PC-3 (cell line): ENCODE measurements at regions not wholly inside any gene's neighbourhood (a gene's known extent, or its start where the extent isn't known, plus 50 kb on each side); places are given as distances from the start of the nearest gene placed in this dataset.

Source experiments
- ATAC-seq: fragments of 200-7000 bp; cut with Tn5 transposase; 2 replicates; pipeline ENCODE4 v1.9.1; 2020; ENCODE audit warnings: mild to moderate bottlenecking, moderate library complexity
- BruUV-seq: library from RNA; stranded (reverse); fragments of 400-500 nt; replicated peaks from 2 replicates; lab custom pipeline; 2021; lab: Mats Ljungman, UMichigan
- CTCF ChIA-PET: fragments of 300-600 bp; sonication (Branson Sonifier 250); formaldehyde crosslinking; loops from one replicate; lab custom pipeline; 2022; ENCODE audit warnings: antibody characterized with exemption; lab: Charles Lee
- POLR2A ChIA-PET: fragments of 300-600 bp; sonication (Branson Sonifier 250); formaldehyde crosslinking; loops from one replicate; lab custom pipeline; 2022; ENCODE audit warnings: antibody characterized with exemption; ENCODE audit not compliant: unreplicated experiment; lab: Charles Lee
- DNase-seq: peaks from one replicate; pipeline ENCODE4 v3.0.0-alpha.2; 2015
- H2AFZ ChIP-seq: fragments of 300-600 bp; sonication (generic); 2 replicates; pipeline ENCODE4 v1.6.0; 2016; ENCODE audit warnings: antibody characterized with exemption, low read length
- H3F3A ChIP-seq: fragments of 300-600 bp; sonication (generic); one replicate; pipeline ENCODE4 v1.6.0; 2017; ENCODE audit warnings: antibody characterized with exemption, low read length, control low read depth, mild to moderate bottlenecking; ENCODE audit not compliant: unreplicated experiment
- H3K27ac ChIP-seq: fragments of 300-600 bp; sonication (generic); 2 replicates; pipeline ENCODE4 v1.5.1; 2016; ENCODE audit warnings: mild to moderate bottlenecking, low read length
- H3K27me3 ChIP-seq: fragments of 300-600 bp; sonication (generic); 2 replicates; pipeline ENCODE4 v1.6.1; 2016; ENCODE audit warnings: low read length, mixed read lengths
- H3K36me3 ChIP-seq: fragments of 300-600 bp; sonication (generic); 2 replicates; pipeline ENCODE4 v1.6.1; 2016; ENCODE audit warnings: low read depth, mixed run types, low read length, mixed read lengths
- H3K4me1 ChIP-seq: fragments of 300-600 bp; sonication (generic); 2 replicates; pipeline ENCODE4 v1.5.1; 2016; ENCODE audit warnings: low read length; ENCODE audit not compliant: insufficient read depth
- H3K4me2 ChIP-seq: fragments of 300-600 bp; sonication (generic); 2 replicates; pipeline ENCODE4 v1.6.0; 2016; ENCODE audit warnings: low read length
- H3K4me3 ChIP-seq: fragments of 300-600 bp; sonication (generic); 2 replicates; pipeline ENCODE4 v1.5.1; 2016; ENCODE audit warnings: mild to moderate bottlenecking, low read length, mixed read lengths
- H3K79me2 ChIP-seq: fragments of 300-600 bp; sonication (generic); 2 replicates; pipeline ENCODE4 v1.6.1; 2017; ENCODE audit warnings: low read length, mixed read lengths
- H3K9ac ChIP-seq: fragments of 300-600 bp; sonication (generic); 2 replicates; pipeline ENCODE4 v1.6.0; 2016; ENCODE audit warnings: mild to moderate bottlenecking, low read length
- H3K9me2 ChIP-seq: fragments of 300-600 bp; sonication (generic); replicated peaks from 2 replicates; pipeline ENCODE4 v1.6.1; 2016; ENCODE audit warnings: mixed run types, low read length, mixed read lengths
- H3K9me3 ChIP-seq: fragments of 300-600 bp; sonication (generic); 2 replicates; pipeline ENCODE4 v1.6.1; 2016; ENCODE audit warnings: low read length, mixed read lengths
- H4K20me1 ChIP-seq: fragments of 300-600 bp; sonication (generic); 2 replicates; pipeline ENCODE4 v1.6.1; 2016; ENCODE audit warnings: low read length, mixed read lengths
- EZH2 ChIP-seq: fragments of 300-600 bp; sonication (generic); IDR thresholded peaks from one replicate; pipeline ENCODE4 v1.6.1; 2017; ENCODE audit warnings: antibody characterized with exemption, mild to moderate bottlenecking, low read length; ENCODE audit not compliant: unreplicated experiment
- EZH2phosphoT487 ChIP-seq: fragments of 300-600 bp; sonication (generic); IDR thresholded peaks from 2 replicates; pipeline ENCODE4 v1.6.1; 2018; ENCODE audit warnings: mild to moderate bottlenecking, antibody characterized with exemption, low read length, borderline replicate concordance
- intact Hi-C: fragments of 100-400 bp; cut with micrococcal nuclease; formaldehyde crosslinking; loops from 2 replicates; pipeline ENCODE4 v1.9.0; 2023
- TF ChIP-seq, protein P1 (sequence below): fragments of 300-600 bp; sonication (generic); conservative IDR thresholded peaks from 2 replicates; pipeline ENCODE4 v1.5.1; 2017; ENCODE audit warnings: antibody characterized with exemption, low read depth, mild to moderate bottlenecking, low read length

DNA sequence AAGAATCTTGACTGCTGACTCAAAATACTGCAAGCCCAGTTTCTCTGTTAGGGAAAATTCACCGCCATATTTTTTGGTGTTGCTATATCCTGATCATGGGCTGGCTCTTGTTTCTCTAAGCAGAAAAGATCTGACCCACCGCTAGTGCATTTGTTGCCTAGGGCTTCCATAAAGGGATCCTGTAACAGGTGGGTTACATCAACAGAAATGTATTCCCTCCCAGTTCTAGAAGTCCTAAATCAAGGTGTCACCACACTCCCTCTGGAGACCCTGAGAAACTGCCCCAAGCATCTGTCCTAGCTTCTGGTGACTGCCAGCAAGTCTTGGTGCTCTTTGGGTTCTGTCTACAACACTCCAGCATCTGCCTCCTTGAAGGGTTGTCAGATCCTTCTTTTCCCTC is 99.7 kb downstream of the MAF start:
- no peaks in the 10 kb centered on the region for H3K27me3 ChIP-seq
- ATAC-seq: no peak
- CTCF ChIA-PET: no interaction called here
- H4K20me1 ChIP-seq: no peaks in the 10 kb centered on the region
- H3K4me3 ChIP-seq: no peak overlapping the region
- DNase-seq: no peak
- no peaks in the 10 kb centered on the region for H3K9me2 ChIP-seq
- no peaks in the 10 kb centered on the region for H3K9me3 ChIP-seq
- no peaks in the 10 kb centered on the region for H3K4me1 ChIP-seq
- no peak for TF ChIP-seq EZH2
- TF ChIP-seq, protein P1, sequence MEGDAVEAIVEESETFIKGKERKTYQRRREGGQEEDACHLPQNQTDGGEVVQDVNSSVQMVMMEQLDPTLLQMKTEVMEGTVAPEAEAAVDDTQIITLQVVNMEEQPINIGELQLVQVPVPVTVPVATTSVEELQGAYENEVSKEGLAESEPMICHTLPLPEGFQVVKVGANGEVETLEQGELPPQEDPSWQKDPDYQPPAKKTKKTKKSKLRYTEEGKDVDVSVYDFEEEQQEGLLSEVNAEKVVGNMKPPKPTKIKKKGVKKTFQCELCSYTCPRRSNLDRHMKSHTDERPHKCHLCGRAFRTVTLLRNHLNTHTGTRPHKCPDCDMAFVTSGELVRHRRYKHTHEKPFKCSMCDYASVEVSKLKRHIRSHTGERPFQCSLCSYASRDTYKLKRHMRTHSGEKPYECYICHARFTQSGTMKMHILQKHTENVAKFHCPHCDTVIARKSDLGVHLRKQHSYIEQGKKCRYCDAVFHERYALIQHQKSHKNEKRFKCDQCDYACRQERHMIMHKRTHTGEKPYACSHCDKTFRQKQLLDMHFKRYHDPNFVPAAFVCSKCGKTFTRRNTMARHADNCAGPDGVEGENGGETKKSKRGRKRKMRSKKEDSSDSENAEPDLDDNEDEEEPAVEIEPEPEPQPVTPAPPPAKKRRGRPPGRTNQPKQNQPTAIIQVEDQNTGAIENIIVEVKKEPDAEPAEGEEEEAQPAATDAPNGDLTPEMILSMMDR: no peak
- no peak for TF ChIP-seq EZH2phosphoT487
- no TSS peak for BruUV-seq
- no peak overlapping the region for H3K4me2 ChIP-seq
- intact Hi-C loops: no loop called here
- H3K27ac ChIP-seq: no peak overlapping the region
- no peaks in the 10 kb centered on the region for H3K79me2 ChIP-seq
- POLR2A ChIA-PET: no interaction called here
- no peaks in the 10 kb centered on the region for H3F3A ChIP-seq
- H3K36me3 ChIP-seq: no peaks in the 10 kb centered on the region
- H2AFZ ChIP-seq: no peak overlapping the region
- H3K9ac ChIP-seq: no peak overlapping the region

DNA sequence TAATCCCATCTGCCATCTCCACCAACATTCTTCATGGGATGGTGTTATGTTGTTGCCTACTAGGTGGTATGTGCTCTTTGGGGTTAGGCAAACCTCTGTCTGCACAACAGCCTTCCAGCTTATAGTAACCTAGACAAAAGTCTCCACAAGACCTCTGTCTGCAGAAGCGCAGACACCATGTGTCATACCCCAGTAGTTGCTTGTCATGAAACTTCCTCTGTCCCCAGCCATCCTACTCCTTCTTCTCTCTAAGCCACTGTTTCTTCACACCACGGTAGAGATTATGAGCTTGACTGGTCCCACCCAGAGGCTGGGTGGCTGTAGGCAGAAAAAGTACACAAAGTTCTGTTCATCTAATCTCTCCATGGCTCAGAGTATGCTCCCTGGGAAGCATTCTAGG is 100.3 kb downstream of the MAF start:
- Histone ChIP-seq H3K9ac (no peak overlapping the region), H2AFZ (no peak overlapping the region), H3K4me3 (no peak overlapping the region), H4K20me1 (no peaks in the 10 kb centered on the region), H3K79me2 (no peaks in the 10 kb centered on the region), H3K36me3 (no peaks in the 10 kb centered on the region), H3K27ac (no peak overlapping the region), H3K9me2 (no peaks in the 10 kb centered on the region), H3F3A (no peaks in the 10 kb centered on the region), H3K27me3 (no peaks in the 10 kb centered on the region), H3K9me3 (no peaks in the 10 kb centered on the region), H3K4me1 (no peaks in the 10 kb centered on the region), H3K4me2 (no peak overlapping the region)
- no peak for DNase-seq
- POLR2A ChIA-PET: no interaction called here
- intact Hi-C loops: no loop called here
- CTCF ChIA-PET: no interaction called here
- no TSS peak for BruUV-seq
- TF ChIP-seq EZH2phosphoT487: no peak
- TF ChIP-seq, protein P1: no peak
- TF ChIP-seq EZH2: no peak
- no peak for ATAC-seq

DNA sequence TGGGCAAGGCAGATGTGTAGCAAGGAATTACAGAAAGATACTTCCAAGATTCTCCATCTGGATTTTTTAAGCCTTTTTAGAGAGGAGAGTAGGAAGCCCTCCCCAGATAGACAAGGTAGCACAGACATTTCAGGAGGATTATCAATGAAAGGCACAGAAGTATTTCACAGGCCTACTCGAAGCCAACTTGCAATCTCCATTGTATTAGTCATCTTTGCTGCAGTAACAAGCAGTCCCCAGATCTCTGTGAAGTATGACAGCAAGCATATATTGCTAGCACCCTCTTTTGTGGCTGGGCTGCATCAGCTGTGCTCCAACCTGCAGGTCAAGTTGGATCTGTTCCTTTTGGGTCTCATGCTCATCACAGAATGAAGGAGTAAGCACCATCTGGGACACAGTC is 101.6 kb downstream of the MAF start:
- BruUV-seq: no TSS peak
- intact Hi-C loops: no loop called here
- H3K27ac ChIP-seq: no peak overlapping the region
- TF ChIP-seq EZH2: no peak
- TF ChIP-seq EZH2phosphoT487: no peak
- TF ChIP-seq, protein P1: no peak
- no peaks in the 10 kb centered on the region for H3K4me1 ChIP-seq
- H3K9me3 ChIP-seq: no peaks in the 10 kb centered on the region
- no peaks in the 10 kb centered on the region for H4K20me1 ChIP-seq
- no peaks in the 10 kb centered on the region for H3K36me3 ChIP-seq
- POLR2A ChIA-PET: no interaction called here
- CTCF ChIA-PET: no interaction called here
- H2AFZ ChIP-seq: no peak overlapping the region
- H3K27me3 ChIP-seq: no peaks in the 10 kb centered on the region
- H3K4me3 ChIP-seq: no peak overlapping the region
- H3K4me2 ChIP-seq: no peak overlapping the region
- DNase-seq: no peak
- no peak for ATAC-seq
- no peaks in the 10 kb centered on the region for H3F3A ChIP-seq
- no peak overlapping the region for H3K9ac ChIP-seq
- no peaks in the 10 kb centered on the region for H3K79me2 ChIP-seq
- no peaks in the 10 kb centered on the region for H3K9me2 ChIP-seq
